Stimulated activated CD4-positive, alpha-beta T cell treated with anti-CD3 and anti-CD28 coated beads, Interleukin-4, amount 100 ng/mL, for 48 hours (primary cell): ENCODE measurements at regions not wholly inside any gene's neighbourhood (a gene's known extent, or its start where the extent isn't known, plus 50 kb on each side); places are given as distances from the start of the nearest gene placed in this dataset.

Experiments
- DNase-seq, 2 donors: peaks; one replicate each; pipeline ENCODE4 v3.0.0-alpha.2; 2020; ENCODE audit warnings: low read depth in 2 of 2

- DNase-seq, result no peak
These were observed 2131.7 kb downstream of the MRPL39 start for GRCh38 chr21:23475281-23476219.

GRCh38 chr21:23471877-23472276 lies 2135.4 kb downstream of the MRPL39 start:
- no peak for DNase-seq

- no peak for DNase-seq
These were observed 2143.9 kb downstream of the MRPL39 start for GRCh38 chr21:23463365-23463764.

GRCh38 chr21:23455676-23456075 lies 2151.6 kb downstream of the MRPL39 start:
- DNase-seq, result no peak

GRCh38 chr21:23452384-23453083 lies 2154.7 kb downstream of the MRPL39 start:
- DNase-seq, result no peak

GRCh38 chr21:23445307-23445706 lies 2162.0 kb downstream of the MRPL39 start:
- no peak for DNase-seq

- no peak for DNase-seq
These were observed 2169.2 kb downstream of the MRPL39 start for GRCh38 chr21:23438081-23438480.

GRCh38 chr21:23402929-23403520 lies 2204.3 kb downstream of the MRPL39 start:
- DNase-seq, result no peak

- no peak for DNase-seq
These were observed 2206.0 kb downstream of the MRPL39 start for GRCh38 chr21:23401278-23401677.

GRCh38 chr21:23398726-23399125 lies 2208.6 kb downstream of the MRPL39 start:
- no peak for DNase-seq

- no peak for DNase-seq
These were observed 2212.8 kb downstream of the MRPL39 start for GRCh38 chr21:23394458-23394857.

- DNase-seq, result no peak
These were observed 2222.6 kb downstream of the MRPL39 start for GRCh38 chr21:23384679-23385078.

- no peak for DNase-seq
These were observed 2233.1 kb downstream of the MRPL39 start for GRCh38 chr21:23374155-23374554.

GRCh38 chr21:23356905-23357304 lies 2250.4 kb downstream of the MRPL39 start:
- DNase-seq, result no peak

- no peak for DNase-seq
These were observed 2291.1 kb downstream of the MRPL39 start for GRCh38 chr21:23316190-23316589.

- no peak for DNase-seq
These were observed 2298.5 kb downstream of the MRPL39 start for GRCh38 chr21:23308741-23309140.

- no peak for DNase-seq
These were observed 2300.2 kb downstream of the MRPL39 start for GRCh38 chr21:23307065-23307464.

- DNase-seq, result no peak
These were observed 2294.1 kb downstream of the NCAM2 start for GRCh38 chr21:23292292-23292691.

- DNase-seq, result no peak
These were observed 2283.7 kb downstream of the NCAM2 start for GRCh38 chr21:23281917-23282316.

- DNase-seq, result no peak
These were observed 2251.6 kb downstream of the NCAM2 start for GRCh38 chr21:23249760-23250159.

- DNase-seq, result no peak
These were observed 2249.1 kb downstream of the NCAM2 start for GRCh38 chr21:23247334-23247733.

GRCh38 chr21:23245255-23245654 lies 2247.0 kb downstream of the NCAM2 start:
- no peak for DNase-seq

GRCh38 chr21:23223882-23224281 lies 2225.7 kb downstream of the NCAM2 start:
- no peak for DNase-seq
